ENCODE measurements at regions not wholly inside any gene's neighbourhood (a gene's known extent, or its start where the extent isn't known, plus 50 kb on each side); places are given as distances from the start of the nearest gene placed in this dataset.

GRCh38 chr18:73666772-73667171 is 480.9 kb downstream of the FBXO15 start:
- no peak for TF ChIP-seq CTCF (IDR thresholded peaks at IDR 0.05; ENCODE audit: borderline replicate concordance, control extremely low read depth, extremely low read depth, insufficient read depth, missing control alignments)
- DNase-seq (ENCODE audit: low spot score): no peak
- in situ Hi-C loops (cut with MboI; ENCODE audit: low sequenced_read_pairs, unreplicated experiment): no loop called here

GRCh38 chr18:73664896-73665295 is 482.7 kb downstream of the FBXO15 start:
- no peak for DNase-seq (ENCODE audit: low spot score)
- in situ Hi-C loops (cut with MboI; ENCODE audit: low sequenced_read_pairs, unreplicated experiment): no loop called here
- TF ChIP-seq CTCF (IDR thresholded peaks at IDR 0.05; ENCODE audit: borderline replicate concordance, control extremely low read depth, extremely low read depth, insufficient read depth, missing control alignments): no peak

GRCh38 chr18:73663581-73663980 is 484.1 kb downstream of the FBXO15 start:
- in situ Hi-C loops (cut with MboI; ENCODE audit: low sequenced_read_pairs, unreplicated experiment): no loop called here
- DNase-seq (ENCODE audit: low spot score): no peak
- TF ChIP-seq CTCF (IDR thresholded peaks at IDR 0.05; ENCODE audit: borderline replicate concordance, control extremely low read depth, extremely low read depth, insufficient read depth, missing control alignments): no peak

GRCh38 chr18:73662421-73662820 is 485.2 kb downstream of the FBXO15 start:
- in situ Hi-C loops (cut with MboI; ENCODE audit: low sequenced_read_pairs, unreplicated experiment): no loop called here
- no peak for DNase-seq (ENCODE audit: low spot score)
- no peak for TF ChIP-seq CTCF (IDR thresholded peaks at IDR 0.05; ENCODE audit: borderline replicate concordance, control extremely low read depth, extremely low read depth, insufficient read depth, missing control alignments)

- in situ Hi-C loops (cut with MboI; ENCODE audit: low sequenced_read_pairs, unreplicated experiment): no loop called here
- no peak for TF ChIP-seq CTCF (IDR thresholded peaks at IDR 0.05; ENCODE audit: borderline replicate concordance, control extremely low read depth, extremely low read depth, insufficient read depth, missing control alignments)
- DNase-seq (ENCODE audit: low spot score): no peak
These were observed 486.4 kb downstream of the FBXO15 start for GRCh38 chr18:73660931-73661856.

- no peak for DNase-seq (ENCODE audit: low spot score)
- in situ Hi-C loops (cut with MboI; ENCODE audit: low sequenced_read_pairs, unreplicated experiment): no loop called here
- TF ChIP-seq CTCF (IDR thresholded peaks at IDR 0.05; ENCODE audit: borderline replicate concordance, control extremely low read depth, extremely low read depth, insufficient read depth, missing control alignments): no peak
These were observed 490.9 kb downstream of the FBXO15 start for GRCh38 chr18:73656691-73657090.

All from GM13976 (cell line).